HG02798 (cell line): ENCODE measurements at regions not wholly inside any gene's neighbourhood (a gene's known extent, or its start where the extent isn't known, plus 50 kb on each side); places are given as distances from the start of the nearest gene placed in this dataset.
"Not testable (repeated sequence)": the region's sequence is repeated elsewhere in the genome, so short reads cannot be mapped to it uniquely, and the experiment has no call there.

ENCODE experiments used
- ATAC-seq: cut with Tn5 transposase; IDR thresholded peaks from one replicate; pipeline ENCODE4 v1.9.1; 2021; ENCODE audit warnings: mild to moderate bottlenecking; ENCODE audit not compliant: unreplicated experiment, poor library complexity

DNA sequence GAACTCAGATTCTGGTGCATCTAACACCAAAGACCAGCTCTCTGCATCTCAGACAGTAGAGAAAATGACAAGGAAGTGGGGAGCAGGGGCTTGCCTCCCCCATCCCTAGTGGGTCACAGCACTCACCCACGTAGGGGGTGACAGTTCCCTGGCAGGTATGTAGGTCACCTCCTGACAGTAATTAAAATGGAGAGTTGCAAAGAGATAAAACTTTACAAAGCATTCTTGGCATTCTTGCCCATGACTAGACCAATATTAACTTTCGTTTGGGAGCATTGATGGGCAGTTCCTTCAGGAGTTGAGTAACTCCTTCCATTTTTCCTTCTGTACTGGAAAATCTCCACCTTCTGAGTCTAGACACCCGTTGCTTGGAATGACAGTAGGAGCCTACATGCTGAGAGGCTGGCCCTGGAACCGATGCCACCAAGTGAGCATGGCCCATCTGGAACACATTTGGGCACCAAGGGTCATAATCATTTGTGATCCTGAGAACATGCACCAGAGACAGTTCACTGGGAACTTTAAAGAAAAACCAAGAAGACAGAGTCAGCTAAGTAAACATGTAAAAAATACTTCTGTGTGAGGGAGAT is 81.5 kb upstream of the MSX2 start:
- ATAC-seq, result no peak

DNA sequence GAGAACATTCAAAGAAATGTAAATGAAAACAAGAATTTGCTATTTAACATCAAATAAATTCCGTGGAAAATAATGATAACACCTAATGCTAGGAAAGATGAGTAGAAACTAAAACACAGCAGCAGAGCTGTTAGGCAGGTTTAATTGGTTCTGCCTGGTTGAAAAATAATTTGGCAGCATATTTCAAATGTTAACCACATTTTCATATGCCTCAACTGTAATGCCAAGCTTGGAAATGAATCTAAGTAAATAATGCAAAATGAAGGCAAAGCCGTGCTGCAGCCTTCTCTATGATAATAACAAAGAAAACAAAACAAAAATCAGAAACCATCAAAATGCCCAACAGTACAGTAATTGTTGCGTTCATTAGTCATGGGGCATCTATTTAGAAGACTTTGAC is 79.9 kb upstream of the MSX2 start:
- ATAC-seq, result no peak

DNA sequence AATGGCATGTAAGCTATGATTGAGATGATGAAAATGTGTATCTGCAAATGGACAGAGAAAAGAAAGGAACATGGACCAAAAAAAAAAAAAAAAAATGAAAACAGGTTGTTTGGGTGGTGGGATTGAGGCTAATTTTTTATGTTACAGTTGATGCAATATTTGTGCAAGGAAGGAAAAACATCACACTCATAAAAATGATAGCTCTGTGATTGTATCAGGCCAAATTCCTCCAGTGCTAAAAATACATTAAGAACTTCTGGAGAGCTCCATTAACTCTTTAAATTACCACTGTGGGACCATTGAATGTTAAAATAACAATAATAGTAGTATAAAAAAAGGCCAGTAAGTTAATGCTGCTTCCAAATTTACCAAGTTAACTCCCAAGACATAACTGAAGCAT is 79.5 kb upstream of the MSX2 start:
- ATAC-seq, result no peak

DNA sequence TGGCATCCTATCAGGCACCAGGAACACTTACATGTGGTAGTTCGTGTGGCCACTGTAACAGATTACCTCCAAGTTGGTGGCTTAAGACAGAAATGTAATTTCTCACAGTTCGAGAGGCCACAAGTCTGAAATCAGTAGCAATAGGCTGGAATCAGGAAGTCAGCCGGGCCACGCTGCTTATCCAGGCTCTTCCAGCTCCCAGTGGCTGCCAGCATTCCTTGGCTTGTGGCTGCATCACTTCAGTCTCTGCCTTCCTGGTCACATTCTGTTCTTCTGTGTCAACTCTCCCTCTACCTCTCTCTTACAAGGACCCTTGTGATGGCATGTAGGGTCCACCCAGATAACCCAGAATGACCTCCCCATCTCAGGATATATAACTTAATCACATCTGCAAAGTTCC is 78.7 kb upstream of the MSX2 start:
- ATAC-seq, result no peak

DNA sequence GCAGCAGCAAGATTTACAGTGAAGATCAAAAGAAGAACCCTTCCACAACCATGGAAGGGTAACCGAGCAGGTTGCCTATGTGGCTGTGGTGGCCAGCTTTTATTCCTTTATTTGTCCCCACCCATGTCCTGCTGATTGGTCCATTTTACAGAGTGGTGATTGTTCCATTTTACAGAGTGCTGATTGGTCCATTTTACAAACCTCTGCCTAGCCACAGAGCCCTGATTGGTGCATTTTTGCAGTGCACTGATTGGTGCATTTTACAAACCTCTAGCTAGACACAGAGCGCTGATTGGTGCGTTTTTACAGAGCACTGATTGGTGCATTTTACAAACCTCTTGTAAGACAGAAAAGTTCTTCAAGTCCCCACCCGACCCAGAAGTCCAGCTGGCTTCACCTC is 75.8 kb upstream of the MSX2 start:
- not testable (repeated sequence) for ATAC-seq

DNA sequence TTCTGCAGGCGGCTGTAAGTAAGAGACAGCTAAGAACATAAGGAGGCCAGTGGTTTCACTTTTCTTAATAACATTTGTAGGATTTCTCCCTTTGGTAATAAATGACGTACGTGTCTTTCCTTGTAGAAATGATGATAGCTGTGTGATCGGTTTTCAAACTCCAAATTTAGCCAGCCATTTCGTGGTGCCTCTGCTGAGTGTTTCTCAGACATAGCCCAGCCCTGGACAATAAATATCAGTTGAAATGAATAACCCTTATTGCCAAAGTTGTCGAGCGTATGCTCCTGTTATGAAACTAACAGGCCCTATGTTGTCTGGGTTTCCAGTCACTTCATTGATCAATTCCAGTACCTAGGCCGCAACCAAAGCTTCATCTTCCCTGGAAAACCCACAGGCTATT is 75.0 kb upstream of the MSX2 start:
- ATAC-seq, result no peak

DNA sequence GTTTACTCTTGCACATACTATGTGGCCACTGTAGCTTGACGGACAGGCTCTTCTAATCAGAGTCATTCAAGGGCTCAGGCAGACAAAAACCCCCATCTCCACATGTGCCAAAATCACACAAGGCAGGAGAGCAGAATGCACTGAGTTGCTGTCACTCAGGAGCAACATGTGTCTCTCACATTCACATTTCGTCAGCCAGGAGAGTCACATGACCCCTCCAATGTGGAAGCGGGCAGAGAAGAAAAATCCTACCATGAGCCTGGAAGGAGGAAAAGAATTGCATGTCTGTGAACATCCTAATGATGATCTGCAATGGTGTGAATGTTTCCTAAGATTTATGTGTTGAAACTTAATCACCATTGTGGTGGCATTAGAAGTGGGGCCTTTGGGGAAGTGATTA is 69.9 kb upstream of the MSX2 start:
- ATAC-seq, result no peak

DNA sequence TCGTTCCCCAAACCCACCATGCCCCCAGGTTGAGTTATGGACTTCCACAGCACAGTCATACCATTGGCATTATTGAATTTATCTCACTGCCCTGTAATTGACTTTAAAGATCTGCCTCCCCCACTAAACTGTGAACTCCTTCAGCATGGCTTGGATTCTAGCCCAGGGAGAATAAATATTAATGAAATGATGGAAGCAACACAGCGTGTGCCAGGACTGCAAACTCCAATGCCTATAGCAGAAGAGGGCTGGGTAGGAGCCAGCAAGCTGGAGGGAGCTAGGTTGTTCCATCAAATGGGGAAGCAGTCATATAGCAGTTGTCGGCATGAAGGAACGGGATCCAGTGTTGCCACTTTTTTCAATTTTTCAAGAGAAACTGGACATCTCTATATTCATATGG is 69.0 kb upstream of the MSX2 start:
- no peak for ATAC-seq

DNA sequence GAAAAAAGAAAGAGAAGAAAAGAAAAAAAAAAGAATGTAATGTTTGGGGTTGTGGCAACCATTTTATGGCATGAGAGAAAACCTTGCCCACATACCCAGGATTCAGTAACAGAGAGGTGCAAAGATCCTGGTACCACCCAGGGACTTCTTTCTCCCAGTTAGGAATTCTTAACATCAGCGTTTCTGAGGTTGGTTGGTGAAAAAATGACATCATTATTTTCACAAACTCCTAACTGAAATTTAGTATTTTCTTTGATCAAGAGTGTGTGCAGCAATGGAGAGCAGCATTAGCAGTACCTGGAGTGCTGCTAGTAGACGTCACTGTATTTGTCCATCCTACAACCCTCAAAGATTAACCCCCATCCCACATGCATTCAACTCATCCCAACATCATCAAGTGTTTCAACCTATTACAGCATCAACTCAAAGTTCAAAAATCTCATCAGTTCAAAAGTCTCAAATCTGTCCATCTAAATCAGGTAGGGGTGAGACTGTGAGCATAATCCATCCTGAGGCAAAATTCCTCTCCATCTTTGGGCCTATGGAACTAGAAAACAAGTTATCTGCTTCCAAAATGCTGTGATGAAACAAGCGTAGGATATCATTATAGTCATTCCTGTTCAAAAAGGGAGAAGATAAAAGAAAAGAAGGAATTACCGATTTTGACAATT is 60.1 kb upstream of the MSX2 start:
- no peak for ATAC-seq

DNA sequence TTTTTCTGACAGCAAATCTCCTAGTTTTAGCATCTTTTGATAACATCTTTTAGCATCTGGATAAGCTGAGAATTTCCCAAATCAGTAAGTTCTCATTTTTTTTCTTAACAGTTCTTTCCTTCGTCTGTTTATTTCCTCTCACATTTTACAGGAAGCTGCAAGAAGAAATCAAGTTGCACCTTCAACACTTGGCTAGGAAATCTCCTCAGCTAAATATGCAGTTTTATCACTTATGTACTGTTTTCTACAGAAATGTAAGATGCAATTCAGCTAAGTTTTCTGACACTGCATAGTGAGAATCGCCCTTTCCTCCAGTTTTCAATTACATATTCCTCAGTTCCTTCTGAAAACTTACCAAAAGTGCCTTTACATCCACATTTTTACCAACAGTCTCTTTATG is 59.0 kb upstream of the MSX2 start:
- ATAC-seq, result no peak

DNA sequence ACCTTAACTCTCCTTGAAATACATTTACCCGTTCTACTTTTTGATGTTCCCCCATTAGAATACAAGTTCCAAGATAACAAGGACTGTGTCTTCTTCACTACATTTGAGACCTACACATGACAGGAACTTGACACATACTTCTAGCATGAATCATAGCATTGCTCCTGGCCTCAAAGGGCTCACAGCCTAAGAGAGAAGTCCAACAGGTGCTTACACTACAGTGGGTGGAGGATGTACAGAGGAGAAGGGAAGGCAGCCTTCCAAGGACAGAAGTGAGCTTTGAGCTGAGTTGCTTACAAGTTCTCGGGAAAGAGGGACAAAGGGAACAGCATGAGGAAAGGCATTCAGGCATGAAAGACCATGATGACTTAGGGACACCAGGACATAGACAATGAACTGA is 56.9 kb upstream of the MSX2 start:
- no peak for ATAC-seq

DNA sequence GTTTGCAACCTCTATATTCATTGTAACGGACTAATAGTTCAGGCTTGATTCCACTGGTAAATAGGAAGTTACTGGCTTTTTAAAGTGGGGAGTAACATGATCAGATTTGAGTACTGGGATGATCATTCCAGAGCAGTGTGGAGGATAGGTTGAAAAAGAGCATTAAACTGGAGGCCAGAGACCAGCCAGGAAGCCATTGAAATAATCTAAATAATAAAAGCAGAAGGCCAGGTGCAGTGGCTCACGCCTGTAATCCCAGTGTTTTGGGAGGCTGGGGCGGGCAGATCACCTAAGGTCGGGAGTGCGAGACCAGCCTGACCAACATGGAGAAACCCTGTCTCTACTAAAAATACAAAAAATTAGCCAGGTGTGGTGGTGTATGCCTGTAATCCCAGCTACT is 56.0 kb upstream of the MSX2 start:
- no peak for ATAC-seq
